HuH-7.5 (cell line): ENCODE measurements at regions not wholly inside any gene's neighbourhood (a gene's known extent, or its start where the extent isn't known, plus 50 kb on each side); places are given as distances from the start of the nearest gene placed in this dataset.
A peak's percentile ranks its signal among the peaks of the same experiment; 100 is the strongest.
"Not testable (repeated sequence)": the region's sequence is repeated elsewhere in the genome, so short reads cannot be mapped to it uniquely, and the experiment has no call there.

Experiments
- DNase-seq: peaks from one replicate; pipeline ENCODE4 v3.0.0; 2011; ENCODE audit warnings: low spot score

- DNase-seq: no peak
These were observed 67.2 kb upstream of the ZNF527 start for GRCh38 chr19:37303591-37304171.

GRCh38 chr19:37304190-37304883, 66.6 kb upstream of the ZNF527 start:
- DNase-seq: no peak

- no peak for DNase-seq
These were observed 66.0 kb upstream of the ZNF527 start for GRCh38 chr19:37304884-37305255.

GRCh38 chr19:37306383-37306963, 64.4 kb upstream of the ZNF527 start:
- no peak for DNase-seq

- no peak for DNase-seq
These were observed 60.9 kb upstream of the ZNF527 start for GRCh38 chr19:37309834-37310575.

GRCh38 chr19:37312531-37313334, 58.2 kb upstream of the ZNF527 start:
- not testable (repeated sequence) for DNase-seq

- no peak for DNase-seq
These were observed 57.6 kb upstream of the ZNF527 start for GRCh38 chr19:37313335-37313627.

- peak; percentile 90 for DNase-seq
These were observed 53.3 kb upstream of the ZNF527 start for GRCh38 chr19:37317403-37318209.

- DNase-seq: not testable (repeated sequence)
These were observed 49.9 kb upstream of the ZNF527 start for GRCh38 chr19:37320988-37321387.
